GM13976 (cell line): ENCODE measurements at regions not wholly inside any gene's neighbourhood (a gene's known extent, or its start where the extent isn't known, plus 50 kb on each side); places are given as distances from the start of the nearest gene placed in this dataset.
"Not testable (repeated sequence)": the region's sequence is repeated elsewhere in the genome, so short reads cannot be mapped to it uniquely, and the experiment has no call there.

ENCODE experiments used
- DNase-seq: peaks from one replicate; pipeline ENCODE4 v3.0.0; 2012; ENCODE audit warnings: low spot score
- CTCF ChIP-seq: IDR thresholded peaks from 2 replicates; pipeline ENCODE4 v1.5.1; 2012; ENCODE audit warnings: borderline replicate concordance, mild to moderate bottlenecking; ENCODE audit not compliant: insufficient read depth; ENCODE audit errors: extremely low read depth, missing control alignments, control extremely low read depth
- in situ Hi-C: fragments of 300-500 bp; cut with MboI; formaldehyde crosslinking; loops from one replicate; pipeline ENCODE4 v1.12.0; 2022; ENCODE audit warnings: low sequenced_read_pairs, mixed read lengths, inconsistent platforms; ENCODE audit not compliant: unreplicated experiment

DNA sequence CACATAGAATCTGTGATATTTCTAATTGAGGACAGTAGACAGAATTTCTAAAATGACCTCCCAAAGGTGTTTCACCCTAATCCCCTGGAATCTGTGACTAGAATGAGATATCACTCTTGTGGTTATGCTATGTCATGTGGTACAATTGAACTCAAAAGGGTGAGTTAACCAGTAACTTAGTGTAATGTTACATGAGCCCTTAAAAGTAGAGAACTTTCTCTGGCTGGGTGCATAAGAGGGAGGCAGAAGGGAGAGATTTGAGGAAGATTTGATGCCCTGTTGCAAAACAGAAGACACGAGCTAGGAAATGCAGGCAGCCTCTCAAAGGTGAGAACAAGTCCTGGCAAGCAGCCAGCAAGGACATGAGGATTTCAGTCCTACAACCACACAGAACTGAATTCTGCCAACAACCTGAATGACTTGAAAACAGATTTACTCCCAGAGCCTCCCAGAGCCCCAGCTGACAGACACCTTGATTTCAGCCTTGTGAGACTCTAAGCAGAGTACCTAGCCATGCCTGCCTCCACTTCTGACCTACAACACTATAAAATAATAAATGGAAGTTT lies 160.3 kb downstream of the MTHFS start:
- no peak for TF ChIP-seq CTCF
- no peak for DNase-seq
- in situ Hi-C loops, result no loop called here

- no peak for TF ChIP-seq CTCF
- DNase-seq, result no peak
- in situ Hi-C loops, result no loop called here
Observed at GRCh38 chr15:79738143-79738542, 158.7 kb downstream of the MTHFS start.

DNA sequence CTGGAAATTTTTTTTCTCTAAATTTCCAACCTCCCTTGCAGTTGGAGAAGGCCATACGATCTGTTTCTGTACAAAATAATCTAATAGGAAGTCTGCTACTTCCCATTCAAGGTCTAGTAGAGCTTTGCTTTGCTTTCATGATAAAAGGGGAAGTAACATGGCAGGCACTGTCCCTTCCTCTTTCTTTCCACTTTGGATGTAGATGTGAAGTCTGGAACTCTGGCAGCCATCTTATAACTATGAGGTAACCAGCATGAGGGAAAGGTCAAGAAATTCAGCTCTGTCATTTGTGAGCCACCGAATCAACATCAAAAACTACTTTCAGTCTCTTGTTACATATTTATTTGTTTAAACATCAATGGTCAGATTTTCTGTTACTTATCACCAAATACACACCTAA lies 156.3 kb downstream of the MTHFS start:
- in situ Hi-C loops, result no loop called here
- no peak for DNase-seq
- TF ChIP-seq CTCF, result no peak

GRCh38 chr15:79743032-79743431 lies 153.8 kb downstream of the MTHFS start:
- TF ChIP-seq CTCF, result no peak
- DNase-seq, result no peak
- in situ Hi-C loops, result no loop called here

- in situ Hi-C loops, DNase-seq: not testable (repeated sequence)
Observed at GRCh38 chr15:79744485-79744884, 152.3 kb downstream of the MTHFS start.

GRCh38 chr15:79756365-79756764 lies 140.4 kb downstream of the MTHFS start:
- no peak for TF ChIP-seq CTCF
- DNase-seq, result no peak
- in situ Hi-C loops, result no loop called here

DNA sequence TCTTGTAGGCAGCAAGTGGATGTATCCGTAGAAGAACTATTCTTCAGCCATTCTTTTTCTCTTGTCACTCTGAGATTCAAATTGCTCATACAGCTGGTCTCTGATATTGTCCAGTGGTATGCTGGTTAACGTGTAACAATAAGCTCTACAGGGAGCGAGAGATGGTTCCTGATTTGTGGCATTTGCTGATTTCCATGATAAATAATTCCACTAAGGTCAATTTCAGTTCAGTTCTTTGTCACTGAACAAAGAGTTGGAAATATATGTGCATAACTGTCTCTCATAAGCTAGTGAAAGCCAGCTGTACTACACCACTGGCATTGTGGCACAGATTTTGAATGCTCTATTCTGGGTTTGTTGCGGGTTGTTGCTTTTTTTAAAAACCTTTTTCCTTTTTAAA lies 131.7 kb downstream of the MTHFS start:
- in situ Hi-C loops, result no loop called here
- no peak for DNase-seq
- no peak for TF ChIP-seq CTCF

DNA sequence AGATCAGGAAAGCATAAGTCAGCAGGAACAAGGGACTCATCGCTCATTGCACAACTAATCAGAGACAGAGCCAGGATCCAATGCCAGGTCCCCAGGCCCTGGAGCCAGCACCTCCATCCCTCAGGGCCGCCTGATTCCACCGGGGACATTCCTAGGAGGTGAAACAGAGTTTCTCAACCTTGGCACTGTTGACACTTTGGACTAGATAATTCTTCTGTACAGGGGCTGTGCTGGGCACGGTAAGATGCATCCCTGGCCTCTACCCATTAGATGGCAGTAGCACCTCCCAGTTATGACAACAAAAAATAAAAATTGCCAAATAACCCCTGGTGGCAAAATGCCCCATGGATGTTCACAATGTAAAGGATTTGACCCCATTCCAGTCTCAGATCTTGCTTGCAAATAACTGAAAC lies 127.7 kb downstream of the MTHFS start:
- no peak for DNase-seq
- peak; percentile 24 for TF ChIP-seq CTCF
- in situ Hi-C loops, result no loop called here
